GM23248 (cell line): ENCODE measurements at regions not wholly inside any gene's neighbourhood (a gene's known extent, or its start where the extent isn't known, plus 50 kb on each side); places are given as distances from the start of the nearest gene placed in this dataset.

Experiments
- EZH2 ChIP-seq: fragments of 200-600 bp; sonication (generic); IDR thresholded peaks from 2 replicates; pipeline ENCODE4 v1.6.1; 2018; ENCODE audit warnings: antibody characterized with exemption, mild to moderate bottlenecking; ENCODE audit not compliant: insufficient read depth, poor library complexity, severe bottlenecking
- EZH2phosphoT487 ChIP-seq: fragments of 200-600 bp; sonication (generic); IDR thresholded peaks from 2 replicates; pipeline ENCODE4 v1.6.1; 2018; ENCODE audit warnings: antibody characterized with exemption, moderate library complexity, mild to moderate bottlenecking, low read depth; ENCODE audit not compliant: insufficient read depth

DNA sequence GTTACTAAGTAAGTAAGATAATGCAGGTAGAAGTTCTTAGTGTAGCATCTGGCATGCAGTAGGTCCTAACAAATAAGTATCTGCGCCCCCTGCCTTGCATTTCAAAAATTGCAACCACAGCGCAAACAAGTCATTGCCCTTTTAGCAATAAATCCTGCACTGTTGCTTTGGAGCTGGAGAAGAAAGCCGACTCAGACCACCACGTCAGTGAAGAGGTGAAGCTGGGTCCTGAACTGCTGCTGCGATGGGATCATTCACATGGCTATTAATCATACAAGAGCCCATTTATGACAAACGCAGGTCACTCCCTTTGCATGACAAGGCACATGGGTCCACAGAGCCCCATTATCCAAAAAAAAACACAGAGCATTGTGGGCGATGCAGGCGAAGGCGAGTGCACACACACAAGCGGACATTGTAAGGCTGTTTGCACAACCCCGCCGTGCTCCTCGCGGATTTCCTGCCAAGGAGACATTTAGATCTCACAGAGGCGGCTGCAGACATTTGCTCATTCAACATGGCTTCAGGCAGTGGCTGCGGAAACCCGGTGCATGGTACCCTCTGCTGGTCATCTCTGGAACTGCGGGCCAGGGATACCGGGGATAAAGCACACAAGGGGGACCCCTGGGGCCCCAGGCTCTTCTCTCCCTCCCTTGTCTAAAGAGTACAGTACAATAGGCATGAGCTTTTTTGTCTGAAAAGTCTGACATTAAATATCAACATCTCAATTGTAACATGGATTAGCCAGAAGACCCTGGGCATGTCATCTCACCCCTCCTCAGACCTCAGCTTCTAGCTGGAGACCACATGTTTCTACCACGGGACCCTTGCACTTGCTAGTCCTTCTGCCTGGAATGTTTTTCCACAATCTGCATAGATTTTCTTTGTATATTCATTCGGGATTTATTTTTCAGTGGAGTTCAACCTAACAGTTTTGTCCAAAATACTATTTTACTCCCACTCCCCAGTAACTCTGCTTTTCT lies 56.7 kb downstream of the CYRIA start:
- TF ChIP-seq EZH2phosphoT487 (no peak), EZH2 (no peak)
